ENCODE measurements at regions not wholly inside any gene's neighbourhood (a gene's known extent, or its start where the extent isn't known, plus 50 kb on each side); places are given as distances from the start of the nearest gene placed in this dataset.

DNA sequence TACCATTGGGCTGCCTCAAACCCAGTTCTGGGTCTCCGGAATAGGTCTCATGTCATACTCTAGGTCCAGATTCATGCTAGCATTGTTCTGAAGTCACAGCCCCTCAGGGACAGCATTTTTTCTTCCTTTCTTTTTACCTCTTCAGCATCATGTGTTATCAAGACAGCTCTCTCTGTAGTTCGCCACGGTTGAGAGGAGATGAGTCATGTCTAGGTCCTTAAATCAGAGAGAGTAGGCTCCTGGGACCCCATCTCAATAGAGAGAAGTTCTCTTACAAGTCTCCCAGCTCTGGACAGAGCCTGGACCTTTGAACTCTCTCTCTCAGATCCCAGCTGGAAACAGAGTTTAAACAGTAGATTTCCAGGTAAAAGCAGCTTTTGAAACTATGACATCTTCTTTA, 332.4 kb upstream of the CD180 start:
- CTCF ChIA-PET = no interaction called here
- Mint-ChIP-seq H3K4me1 (ENCODE audit: low read depth, unreplicated experiment) (peaks cover 14% of the 10 kb centered on the region), H3K9me3 (ENCODE audit: low read depth, unreplicated experiment) (no peaks in the 10 kb centered on the region), H3K4me3 (ENCODE audit: low read depth, unreplicated experiment) (no peak overlapping the region), H3K36me3 (ENCODE audit: insufficient read depth, unreplicated experiment) (no peaks in the 10 kb centered on the region), H3K27me3 (ENCODE audit: unreplicated experiment) (no peaks in the 10 kb centered on the region), H3K27ac (ENCODE audit: unreplicated experiment) (no peak overlapping the region)
- BruUV-seq (replicated peaks) = no TSS peak
- TF ChIP-seq, protein P1, sequence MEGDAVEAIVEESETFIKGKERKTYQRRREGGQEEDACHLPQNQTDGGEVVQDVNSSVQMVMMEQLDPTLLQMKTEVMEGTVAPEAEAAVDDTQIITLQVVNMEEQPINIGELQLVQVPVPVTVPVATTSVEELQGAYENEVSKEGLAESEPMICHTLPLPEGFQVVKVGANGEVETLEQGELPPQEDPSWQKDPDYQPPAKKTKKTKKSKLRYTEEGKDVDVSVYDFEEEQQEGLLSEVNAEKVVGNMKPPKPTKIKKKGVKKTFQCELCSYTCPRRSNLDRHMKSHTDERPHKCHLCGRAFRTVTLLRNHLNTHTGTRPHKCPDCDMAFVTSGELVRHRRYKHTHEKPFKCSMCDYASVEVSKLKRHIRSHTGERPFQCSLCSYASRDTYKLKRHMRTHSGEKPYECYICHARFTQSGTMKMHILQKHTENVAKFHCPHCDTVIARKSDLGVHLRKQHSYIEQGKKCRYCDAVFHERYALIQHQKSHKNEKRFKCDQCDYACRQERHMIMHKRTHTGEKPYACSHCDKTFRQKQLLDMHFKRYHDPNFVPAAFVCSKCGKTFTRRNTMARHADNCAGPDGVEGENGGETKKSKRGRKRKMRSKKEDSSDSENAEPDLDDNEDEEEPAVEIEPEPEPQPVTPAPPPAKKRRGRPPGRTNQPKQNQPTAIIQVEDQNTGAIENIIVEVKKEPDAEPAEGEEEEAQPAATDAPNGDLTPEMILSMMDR (IDR thresholded peaks at IDR 0.05; ENCODE audit: unreplicated experiment) = no peak
- DNase-seq = no peak
- intact Hi-C loops (cut with micrococcal nuclease; ENCODE audit: unreplicated experiment) = no loop called here

DNA sequence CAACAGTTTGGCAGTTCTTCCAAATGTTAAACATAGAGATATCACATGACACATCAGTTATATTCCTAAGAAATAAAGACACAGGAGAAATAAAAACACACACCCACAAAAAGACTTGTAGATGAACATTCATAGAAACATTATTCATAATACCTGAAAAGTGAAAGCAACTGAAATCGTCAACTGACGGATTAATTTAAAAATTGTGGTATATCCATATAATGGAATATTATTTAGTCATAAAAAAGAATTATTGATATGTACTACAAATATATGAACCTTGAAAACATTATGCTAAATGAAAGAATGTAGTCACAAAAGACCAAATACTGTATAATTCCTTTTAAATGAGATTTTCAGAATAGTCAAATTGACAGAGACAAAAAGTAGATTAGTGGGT, 330.2 kb upstream of the CD180 start:
- BruUV-seq (replicated peaks) = no TSS peak
- no peak for DNase-seq
- TF ChIP-seq, protein P1 (IDR thresholded peaks at IDR 0.05; ENCODE audit: unreplicated experiment) = no peak
- Mint-ChIP-seq H3K9me3 (ENCODE audit: low read depth, unreplicated experiment) (no peaks in the 10 kb centered on the region), H3K4me3 (ENCODE audit: low read depth, unreplicated experiment) (no peak overlapping the region), H3K27me3 (ENCODE audit: unreplicated experiment) (no peaks in the 10 kb centered on the region), H3K4me1 (ENCODE audit: low read depth, unreplicated experiment) (no peaks in the 10 kb centered on the region), H3K27ac (ENCODE audit: unreplicated experiment) (no peak overlapping the region), H3K36me3 (ENCODE audit: insufficient read depth, unreplicated experiment) (no peaks in the 10 kb centered on the region)
- intact Hi-C loops (cut with micrococcal nuclease; ENCODE audit: unreplicated experiment) = no loop called here
- CTCF ChIA-PET = no interaction called here

DNA sequence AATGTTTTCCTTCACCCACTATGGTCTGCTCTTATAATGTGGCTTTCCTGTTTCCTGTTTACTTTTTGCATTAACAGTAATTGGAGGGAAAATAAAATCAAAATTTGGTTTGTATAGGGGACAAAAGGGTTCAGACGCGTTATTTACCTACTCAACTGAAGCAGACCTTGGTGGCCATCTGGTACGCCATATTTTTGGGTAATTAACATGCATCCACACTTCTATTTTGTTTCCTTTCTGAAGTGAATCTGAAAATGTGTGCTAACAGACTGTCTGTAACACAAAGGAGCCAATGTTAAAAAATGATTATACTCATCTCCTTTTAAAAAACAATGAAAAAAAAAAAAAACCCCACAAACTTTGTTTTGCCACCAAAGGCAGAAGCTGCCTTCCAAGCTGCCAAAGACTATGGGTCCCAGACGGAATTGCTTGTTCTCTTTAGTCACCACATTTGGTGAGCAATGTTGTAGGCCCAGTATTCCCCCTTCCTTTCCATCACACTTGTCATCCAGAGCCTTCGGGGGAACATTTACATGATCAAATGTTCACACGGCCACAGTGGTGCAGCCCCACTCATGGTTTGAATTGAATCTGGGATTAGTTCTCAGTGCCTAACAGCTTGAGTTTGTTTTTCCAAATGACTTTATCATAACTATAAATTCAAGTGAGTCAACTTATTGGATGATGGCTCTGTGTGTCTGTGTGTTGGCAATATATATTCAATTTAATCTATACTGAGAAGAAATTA, 323.7 kb upstream of the CD180 start:
- no peak for DNase-seq
- TF ChIP-seq, protein P1 (IDR thresholded peaks at IDR 0.05; ENCODE audit: unreplicated experiment) = no peak
- Mint-ChIP-seq H3K4me3 (ENCODE audit: low read depth, unreplicated experiment) (no peak overlapping the region), H3K27ac (ENCODE audit: unreplicated experiment) (no peak overlapping the region), H3K27me3 (ENCODE audit: unreplicated experiment) (no peaks in the 10 kb centered on the region), H3K36me3 (ENCODE audit: insufficient read depth, unreplicated experiment) (no peaks in the 10 kb centered on the region), H3K9me3 (ENCODE audit: low read depth, unreplicated experiment) (no peaks in the 10 kb centered on the region), H3K4me1 (ENCODE audit: low read depth, unreplicated experiment) (peaks cover 9% of the 10 kb centered on the region)
- no TSS peak for BruUV-seq (replicated peaks)
- CTCF ChIA-PET = no interaction called here
- intact Hi-C loops (cut with micrococcal nuclease; ENCODE audit: unreplicated experiment) = no loop called here

DNA sequence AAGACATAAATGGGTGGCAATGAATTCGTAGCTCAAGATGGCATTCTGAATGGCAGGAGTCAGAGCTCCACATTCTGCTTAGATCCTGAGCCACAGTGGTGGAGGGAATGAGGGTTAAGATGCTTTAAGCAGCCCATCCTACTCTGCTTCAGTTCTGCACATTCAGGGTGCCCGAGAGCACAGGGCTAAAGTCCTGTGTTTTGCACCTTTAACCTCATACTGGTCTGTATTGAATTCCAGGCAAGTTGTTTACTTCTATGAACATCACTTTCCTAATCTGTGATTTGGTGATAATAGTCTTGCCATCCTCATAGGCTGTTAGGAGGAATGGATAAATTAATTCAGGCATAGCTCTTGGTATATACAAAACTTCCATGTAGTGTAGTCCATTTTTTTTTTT, 321.6 kb upstream of the CD180 start:
- Mint-ChIP-seq H3K4me1 (ENCODE audit: low read depth, unreplicated experiment) (peaks cover 9% of the 10 kb centered on the region), H3K27ac (ENCODE audit: unreplicated experiment) (no peak overlapping the region), H3K4me3 (ENCODE audit: low read depth, unreplicated experiment) (no peak overlapping the region), H3K27me3 (ENCODE audit: unreplicated experiment) (no peaks in the 10 kb centered on the region), H3K9me3 (ENCODE audit: low read depth, unreplicated experiment) (no peaks in the 10 kb centered on the region), H3K36me3 (ENCODE audit: insufficient read depth, unreplicated experiment) (no peaks in the 10 kb centered on the region)
- BruUV-seq (replicated peaks) = no TSS peak
- no peak for DNase-seq
- CTCF ChIA-PET = interaction anchor here (0.7 kb wide), 1 partner anchor 47 kb away, joined by 8 read pairs; no protein-coding TSS in a partner anchor
- TF ChIP-seq, protein P1 (IDR thresholded peaks at IDR 0.05; ENCODE audit: unreplicated experiment) = no peak
- intact Hi-C loops (cut with micrococcal nuclease; ENCODE audit: unreplicated experiment) = no loop called here
